Right lobe of liver (tissue), 4 donors: ENCODE measurements at regions not wholly inside any gene's neighbourhood (a gene's known extent, or its start where the extent isn't known, plus 50 kb on each side); places are given as distances from the start of the nearest gene placed in this dataset.

Experiments
- CTCF ChIP-seq, 4 donors: fragments of 200-600 bp in 3 of 4; fragments of 450-650 bp in 1 of 4; IDR thresholded peaks; one replicate each; pipeline versions ENCODE4 v1.5.1 to v1.8.0; 2016 to 2022; ENCODE audit warnings: antibody characterized with exemption in 4 of 4, mild to moderate bottlenecking in 2 of 4
- POLR2A ChIP-seq: fragments of 450-650 bp; IDR thresholded peaks from one replicate; pipeline ENCODE4 v1.6.1; 2017; ENCODE audit warnings: antibody characterized with exemption, mild to moderate bottlenecking
- donor health status: DM: no; HTN: no; CAD: no.
- donor health status: DM: no; HTN: no; CAD: no.
- donor health status: DM: no; HTN: yes; CAD: no.

GRCh38 chr3:20760981-20761380, 575.0 kb upstream of the SGO1 start:
- TF ChIP-seq CTCF (IDR thresholded peaks at IDR 0.05) (no peak), POLR2A (no peak)
